ENCODE measurements at regions not wholly inside any gene's neighbourhood (a gene's known extent, or its start where the extent isn't known, plus 50 kb on each side); places are given as distances from the start of the nearest gene placed in this dataset.

DNA sequence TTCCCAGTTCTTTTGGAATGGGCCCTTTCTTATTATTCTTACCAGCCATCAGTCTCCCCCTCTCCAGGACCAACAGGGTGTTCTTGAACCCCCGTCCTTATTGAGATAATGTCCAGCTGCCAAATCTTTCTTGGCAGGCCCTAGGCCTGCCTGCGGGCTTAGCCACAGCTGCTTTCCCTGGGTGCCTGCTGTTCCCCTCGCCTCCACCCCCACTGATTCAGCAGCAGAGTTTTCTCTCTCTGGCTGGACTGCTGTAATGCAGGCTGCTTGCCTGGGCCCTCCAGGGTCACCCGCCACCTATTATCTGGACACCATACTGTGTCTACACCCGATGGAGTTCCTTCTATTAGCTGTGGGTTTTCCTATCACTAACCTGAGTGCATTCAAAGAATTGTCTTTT lies 395.4 kb upstream of the ATP5MC3 start:
- TF ChIP-seq, protein P1, sequence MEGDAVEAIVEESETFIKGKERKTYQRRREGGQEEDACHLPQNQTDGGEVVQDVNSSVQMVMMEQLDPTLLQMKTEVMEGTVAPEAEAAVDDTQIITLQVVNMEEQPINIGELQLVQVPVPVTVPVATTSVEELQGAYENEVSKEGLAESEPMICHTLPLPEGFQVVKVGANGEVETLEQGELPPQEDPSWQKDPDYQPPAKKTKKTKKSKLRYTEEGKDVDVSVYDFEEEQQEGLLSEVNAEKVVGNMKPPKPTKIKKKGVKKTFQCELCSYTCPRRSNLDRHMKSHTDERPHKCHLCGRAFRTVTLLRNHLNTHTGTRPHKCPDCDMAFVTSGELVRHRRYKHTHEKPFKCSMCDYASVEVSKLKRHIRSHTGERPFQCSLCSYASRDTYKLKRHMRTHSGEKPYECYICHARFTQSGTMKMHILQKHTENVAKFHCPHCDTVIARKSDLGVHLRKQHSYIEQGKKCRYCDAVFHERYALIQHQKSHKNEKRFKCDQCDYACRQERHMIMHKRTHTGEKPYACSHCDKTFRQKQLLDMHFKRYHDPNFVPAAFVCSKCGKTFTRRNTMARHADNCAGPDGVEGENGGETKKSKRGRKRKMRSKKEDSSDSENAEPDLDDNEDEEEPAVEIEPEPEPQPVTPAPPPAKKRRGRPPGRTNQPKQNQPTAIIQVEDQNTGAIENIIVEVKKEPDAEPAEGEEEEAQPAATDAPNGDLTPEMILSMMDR (IDR thresholded peaks at IDR 0.05) = no peak
- TF ChIP-seq POLR2A (IDR thresholded peaks at IDR 0.05) = no peak

All from uterus (tissue), 2 donors.